HepG2 (cell line): ENCODE measurements at regions not wholly inside any gene's neighbourhood (a gene's known extent, or its start where the extent isn't known, plus 50 kb on each side); places are given as distances from the start of the nearest gene placed in this dataset.
A peak's percentile ranks its signal among the peaks of the same experiment; 100 is the strongest.
"Not testable (repeated sequence)": the region's sequence is repeated elsewhere in the genome, so short reads cannot be mapped to it uniquely, and the experiment has no call there.

Experiments
- ATAC-seq: fragments of 200-7000 bp; cut with Tn5 transposase; 3 replicates; pipeline ENCODE4 v1.9.1; 2020; ENCODE audit warnings: mild to moderate bottlenecking, moderate library complexity
- BruUV-seq: library from RNA; stranded (reverse); fragments of 400-500 nt; replicated peaks from 2 replicates; lab custom pipeline; 2021; lab: Mats Ljungman, UMichigan
- CTCF ChIA-PET: fragments of 300-600 bp; formaldehyde crosslinking; extraction: SDS; loops from one replicate; lab custom pipeline; 2021; ENCODE audit warnings: low total read pairs, inconsistent platforms, low intra/inter-chr PET ratio; lab: Yijun Ruan, JAX
- POLR2A ChIA-PET: fragments of 350-600 bp; sonication (Branson Sonifier 250); formaldehyde crosslinking; loops from one replicate; lab custom pipeline; 2020; ENCODE audit warnings: antibody characterized with exemption, inconsistent platforms; lab: Yijun Ruan, JAX
- DNase-seq: peaks from one replicate; pipeline ENCODE4 v3.0.0-alpha.2; 2015; ENCODE audit warnings: low spot score
- FAIRE-seq: peaks from 3 replicates; lab custom pipeline; 2011; peaks lifted over from hg19 to GRCh38; lab: Jason Lieb, UNC
- H2AFZ ChIP-seq: one replicate; pipeline ENCODE4 v1.6.1; 2011; ENCODE audit warnings: low read length, inconsistent platforms
- H3K27ac ChIP-seq: fragments of 300-600 bp; 3 replicates; pipeline ENCODE4 v1.8.0; 2011; ENCODE audit warnings: mixed run types, mild to moderate bottlenecking, mixed read lengths, low read length, inconsistent platforms; ENCODE audit not compliant: insufficient read depth; ENCODE audit errors: extremely low read length
- H3K27me3 ChIP-seq, 2 experiments: fragments of 200-600 bp in 1 of 2; 2 replicates in 1 of 2; 3 replicates in 1 of 2; pipeline versions ENCODE4 v1.6.0 to v1.8.0; 2011; ENCODE audit warnings: low read length in 2 of 2, mild to moderate bottlenecking in 2 of 2, moderate library complexity in 2 of 2, inconsistent platforms in 1 of 2; ENCODE audit not compliant: insufficient read depth in 2 of 2, control insufficient read depth in 1 of 2
- H3K36me3 ChIP-seq, 2 experiments: fragments of 200-600 bp in 1 of 2; replicated peaks in 1 of 2; 2 replicates in 1 of 2; 3 replicates in 1 of 2; pipeline versions ENCODE4 v1.5.1 to v1.8.0; 2011; ENCODE audit warnings: low read length in 2 of 2, inconsistent platforms in 1 of 2; ENCODE audit not compliant: insufficient read depth in 2 of 2, control insufficient read depth in 1 of 2
- H3K4me1 ChIP-seq: 2 replicates; pipeline ENCODE4 v1.5.1; 2012; ENCODE audit warnings: low read length, inconsistent platforms; ENCODE audit not compliant: insufficient read depth
- H3K4me2 ChIP-seq: 2 replicates; pipeline ENCODE4 v1.6.0; 2011; ENCODE audit warnings: low read depth, low read length, inconsistent platforms
- H3K4me3 ChIP-seq, 3 experiments: fragments of 200-600 bp in 1 of 3; sonication (generic), shearing (Covaris generic) in 1 of 3; replicated peaks in 1 of 3; 2 replicates each; pipeline ENCODE4 v1.5.1; 2011 to 2016; ENCODE audit warnings: low read length in 3 of 3, inconsistent platforms in 2 of 3, low read depth in 2 of 3, mild to moderate bottlenecking in 2 of 3, control low read depth in 1 of 3, mixed read lengths in 1 of 3; ENCODE audit not compliant: insufficient read depth in 1 of 3
- H3K79me2 ChIP-seq: one replicate; pipeline ENCODE4 v1.6.1; 2011; ENCODE audit warnings: low read length, inconsistent platforms; ENCODE audit not compliant: insufficient read depth
- H3K9ac ChIP-seq: 2 replicates; pipeline ENCODE4 v1.6.0; 2011; ENCODE audit warnings: mild to moderate bottlenecking, low read depth, low read length, inconsistent platforms; ENCODE audit not compliant: insufficient read depth
- H3K9me3 ChIP-seq: 2 replicates; pipeline ENCODE4 v1.5.1; 2012; ENCODE audit warnings: mild to moderate bottlenecking, low read length
- H4K20me1 ChIP-seq: 2 replicates; pipeline ENCODE4 v1.6.0; 2011; ENCODE audit warnings: inconsistent platforms, mild to moderate bottlenecking, low read length, moderate library complexity; ENCODE audit not compliant: insufficient read depth
- CREM ChIP-seq, 2 experiments: sonication (generic) in 1 of 2; formaldehyde crosslinking in 1 of 2; IDR thresholded peaks; 2 replicates each; pipeline versions ENCODE4 v1.4.0 to v1.6.1; 2016 to 2020; ENCODE audit warnings: antibody characterized with exemption in 1 of 2, mild to moderate bottlenecking in 1 of 2, missing genetic modification reagents in 1 of 2
- HIVEP1 ChIP-seq: sonication (generic); formaldehyde crosslinking; IDR thresholded peaks from 2 replicates; pipeline ENCODE4 v1.4.0; 2020; ENCODE audit warnings: mild to moderate bottlenecking, missing genetic modification reagents
- PHF21A ChIP-seq: sonication (generic); formaldehyde crosslinking; IDR thresholded peaks from 2 replicates; pipeline ENCODE4 v1.5.0; 2020; ENCODE audit warnings: mild to moderate bottlenecking, missing genetic modification reagents
- POGZ ChIP-seq: sonication (generic); formaldehyde crosslinking; IDR thresholded peaks from 2 replicates; pipeline ENCODE4 v1.4.0; 2020; ENCODE audit warnings: mild to moderate bottlenecking, missing genetic modification reagents
- SP4 ChIP-seq: sonication (generic); formaldehyde crosslinking; IDR thresholded peaks from 2 replicates; pipeline ENCODE4 v1.8.1; 2023; ENCODE audit warnings: mild to moderate bottlenecking, missing genetic modification reagents
- TBX2 ChIP-seq: sonication (generic); formaldehyde crosslinking; IDR thresholded peaks from 2 replicates; pipeline ENCODE4 v1.5.0; 2020; ENCODE audit warnings: missing genetic modification reagents, mild to moderate bottlenecking, borderline replicate concordance
- ZFY ChIP-seq: sonication (generic); formaldehyde crosslinking; IDR thresholded peaks from 2 replicates; pipeline ENCODE4 v1.4.0; 2020; ENCODE audit warnings: missing genetic modification reagents
- ZNF430 ChIP-seq: sonication (generic); formaldehyde crosslinking; IDR thresholded peaks from 2 replicates; pipeline ENCODE4 v1.9.0; 2021; ENCODE audit warnings: mild to moderate bottlenecking, missing genetic modification reagents
- ZNF660 ChIP-seq: sonication (generic); formaldehyde crosslinking; IDR thresholded peaks from 2 replicates; pipeline ENCODE4 v1.5.1; 2020; ENCODE audit warnings: mild to moderate bottlenecking, low read depth, missing genetic modification reagents, borderline replicate concordance
- ZNF720 ChIP-seq: sonication (generic); formaldehyde crosslinking; IDR thresholded peaks from 2 replicates; pipeline ENCODE4 v1.4.0; 2020; ENCODE audit warnings: missing genetic modification reagents
- ZNF749 ChIP-seq: sonication (generic); formaldehyde crosslinking; IDR thresholded peaks from 2 replicates; pipeline ENCODE4 v1.8.0; 2022; ENCODE audit warnings: mild to moderate bottlenecking, missing genetic modification reagents, moderate library complexity, borderline replicate concordance
- ZNF788 ChIP-seq: sonication (generic); formaldehyde crosslinking; IDR thresholded peaks from 2 replicates; pipeline ENCODE4 v1.5.0; 2020; ENCODE audit warnings: mild to moderate bottlenecking, missing genetic modification reagents, borderline replicate concordance
- ZSCAN30 ChIP-seq: sonication (generic); formaldehyde crosslinking; IDR thresholded peaks from 2 replicates; pipeline ENCODE4 v1.5.0; 2020; ENCODE audit warnings: mild to moderate bottlenecking, missing genetic modification reagents
- ZSCAN31 ChIP-seq: sonication (generic); formaldehyde crosslinking; IDR thresholded peaks from 2 replicates; pipeline ENCODE4 v1.5.0; 2020; ENCODE audit warnings: low read depth, mild to moderate bottlenecking, missing genetic modification reagents
- WGBS: methylation state at CpG from one replicate; pipeline ENCODE4 v1.1.6; 2017; ENCODE audit warnings: low lambda C conversion rate; 5-methylcytosine and 5-hydroxymethylcytosine counted together
- in situ Hi-C: cut with HindIII; loops from 2 replicates; pipeline ENCODE4 v1.10.0; 2017; ENCODE audit warnings: low pct_unique_long_range_greater_than_20kb; ENCODE audit not compliant: extremely low pct_ligation_motif_present
- intact Hi-C: fragments of 100-400 bp; cut with micrococcal nuclease; formaldehyde crosslinking; loops from one replicate; pipeline ENCODE4 v1.10.0; 2022; ENCODE audit not compliant: unreplicated experiment
- TF ChIP-seq, protein P1 (sequence below): sonication (generic); formaldehyde crosslinking; IDR thresholded peaks from 2 replicates; pipeline ENCODE4 v1.5.1; 2020; ENCODE audit warnings: missing genetic modification reagents, mild to moderate bottlenecking, borderline replicate concordance
- TF ChIP-seq, protein P2 (sequence below): sonication (generic); formaldehyde crosslinking; IDR thresholded peaks from 2 replicates; pipeline ENCODE4 v1.8.1; 2023; ENCODE audit warnings: mild to moderate bottlenecking, missing genetic modification reagents
- TF ChIP-seq, protein P3 (sequence below): conservative IDR thresholded peaks from 2 replicates; pipeline ENCODE4 v1.6.1; 2018; ENCODE audit warnings: missing genetic modification reagents

DNA sequence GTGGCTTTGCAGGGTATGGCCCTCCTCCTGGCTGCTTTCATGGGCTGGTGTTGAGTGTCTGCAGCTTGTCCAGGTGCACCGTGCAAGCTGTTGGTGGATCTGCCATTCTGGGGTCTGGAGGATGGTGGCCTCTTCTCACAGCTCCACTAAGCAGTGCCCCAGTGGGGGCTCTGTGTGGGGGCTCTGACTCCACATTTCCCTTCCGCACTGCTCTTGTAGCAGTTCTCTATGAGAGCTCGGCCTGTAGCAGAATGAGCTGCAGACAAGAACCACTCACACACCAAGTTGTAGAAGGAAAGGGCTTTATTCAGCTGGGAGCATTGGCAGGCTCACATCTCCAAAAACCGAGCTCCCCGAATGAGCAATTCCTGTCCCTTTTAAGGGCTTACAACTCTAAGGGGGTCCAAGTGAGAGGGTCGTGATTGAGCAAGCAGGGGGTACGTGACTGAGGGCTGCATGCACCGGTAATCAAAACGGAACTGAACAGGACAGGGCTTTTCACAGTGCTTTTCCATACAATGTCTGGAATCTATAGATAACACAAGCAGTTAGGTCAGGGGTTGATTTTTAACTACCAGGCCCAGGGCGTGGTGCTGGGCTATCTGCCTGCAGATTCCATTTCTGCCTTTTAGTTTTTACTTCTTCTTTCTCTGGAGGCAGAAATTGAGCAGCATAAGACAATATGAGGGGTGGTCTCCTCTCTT, 169.4 kb downstream of the MAIP1 start (continued):
- TF ChIP-seq, protein P1, sequence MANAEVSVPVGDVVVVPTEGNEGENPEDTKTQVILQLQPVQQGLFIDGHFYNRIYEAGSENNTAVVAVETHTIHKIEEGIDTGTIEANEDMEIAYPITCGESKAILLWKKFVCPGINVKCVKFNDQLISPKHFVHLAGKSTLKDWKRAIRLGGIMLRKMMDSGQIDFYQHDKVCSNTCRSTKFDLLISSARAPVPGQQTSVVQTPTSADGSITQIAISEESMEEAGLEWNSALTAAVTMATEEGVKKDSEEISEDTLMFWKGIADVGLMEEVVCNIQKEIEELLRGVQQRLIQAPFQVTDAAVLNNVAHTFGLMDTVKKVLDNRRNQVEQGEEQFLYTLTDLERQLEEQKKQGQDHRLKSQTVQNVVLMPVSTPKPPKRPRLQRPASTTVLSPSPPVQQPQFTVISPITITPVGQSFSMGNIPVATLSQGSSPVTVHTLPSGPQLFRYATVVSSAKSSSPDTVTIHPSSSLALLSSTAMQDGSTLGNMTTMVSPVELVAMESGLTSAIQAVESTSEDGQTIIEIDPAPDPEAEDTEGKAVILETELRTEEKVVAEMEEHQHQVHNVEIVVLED: peak; percentile 38; the same call in 1 of the 2 replicates
- TF ChIP-seq CREM (IDR thresholded peaks at IDR 0.05) (peak; percentile 32; the same call in 1 of the 2 replicates), POGZ (CRISPR knock-in tag) (0 out of 2 replicates have a peak, but pooled peaks have one; percentile 30), ZFY (CRISPR knock-in tag) (peak; percentile 54), ZNF788 (peak; percentile 44; the same call in 1 of the 2 replicates)
- TF ChIP-seq CREM (CRISPR knock-in tag; IDR thresholded peaks at IDR 0.05): not testable (repeated sequence)

DNA sequence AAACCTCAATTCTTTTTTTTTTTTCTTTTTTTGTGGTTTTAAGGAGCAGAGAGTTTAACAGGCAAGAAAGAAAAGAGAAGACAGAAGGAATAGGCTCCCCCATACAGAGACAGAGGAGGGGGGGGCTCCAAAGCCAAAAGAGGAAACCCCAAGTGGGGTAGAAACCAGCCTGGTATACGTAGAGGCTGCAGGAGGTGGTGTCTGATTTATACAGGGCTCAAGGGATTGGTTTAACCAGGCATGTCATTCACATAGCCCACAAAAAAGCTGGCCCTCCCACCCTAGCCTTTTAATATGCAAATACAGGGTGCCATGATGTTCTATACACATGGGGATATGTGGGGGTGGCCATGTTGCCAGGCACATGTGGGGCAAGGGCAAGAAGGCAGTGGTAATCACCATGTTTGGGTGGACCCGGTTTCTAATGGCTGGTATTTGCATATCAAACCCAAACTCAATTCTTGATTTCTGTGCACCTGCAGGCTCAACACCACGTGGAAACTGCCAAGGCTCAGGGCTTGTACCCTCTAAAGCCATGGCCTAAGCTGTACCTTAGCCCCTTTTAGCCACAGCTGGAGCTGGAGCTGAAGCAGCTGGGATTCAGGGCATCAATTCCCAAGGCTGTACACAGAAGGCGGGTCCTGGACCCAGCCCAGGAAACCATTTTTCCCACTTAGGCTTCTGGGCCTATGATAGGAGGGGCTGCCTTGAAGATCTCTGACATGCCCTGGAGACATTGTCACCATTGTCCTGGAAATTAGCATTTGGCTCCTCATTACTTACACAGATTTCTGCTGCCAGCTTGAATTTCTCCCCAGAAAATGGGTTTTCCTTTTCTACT, 170.3 kb downstream of the MAIP1 start:
- H3K27me3 ChIP-seq: no peaks in the 10 kb centered on the region
- FAIRE-seq (no peak), DNase-seq (no peak), ATAC-seq (peak; percentile 48)
- peak overlapping the region in 2 of 3 experiments; percentile 17 to 34; a peak in 2 of 6 replicates for H3K4me3 ChIP-seq
- H3K27ac ChIP-seq: peak overlapping the region; percentile 46
- POLR2A ChIA-PET: interaction anchor here (0.7 kb wide), 1 partner anchor 181 kb away, joined by 3 read pairs; the partner anchor contains the start of gene SPATS2L
- BruUV-seq: no TSS peak
- in situ Hi-C loops (no loop called here), intact Hi-C loops (loop anchor here (5.0 kb wide), 2 partner anchors 48 to 182 kb away; partner anchors contain the start of gene SPATS2L)
- WGBS: 72% methylated on average over 3 of the region's 4 CpGs
- no peaks in the 10 kb centered on the region for H3K9me3 ChIP-seq
- no peaks in the 10 kb centered on the region for H3K36me3 ChIP-seq
- peaks cover 72% of the 10 kb centered on the region for H3K4me1 ChIP-seq
- no peak overlapping the region for H2AFZ ChIP-seq
- no peaks in the 10 kb centered on the region for H4K20me1 ChIP-seq
- H3K4me2 ChIP-seq: peak overlapping the region; percentile 61
- H3K9ac ChIP-seq: no peak overlapping the region
- CTCF ChIA-PET: no interaction called here
- H3K79me2 ChIP-seq: no peaks in the 10 kb centered on the region
- TF ChIP-seq, protein P2, sequence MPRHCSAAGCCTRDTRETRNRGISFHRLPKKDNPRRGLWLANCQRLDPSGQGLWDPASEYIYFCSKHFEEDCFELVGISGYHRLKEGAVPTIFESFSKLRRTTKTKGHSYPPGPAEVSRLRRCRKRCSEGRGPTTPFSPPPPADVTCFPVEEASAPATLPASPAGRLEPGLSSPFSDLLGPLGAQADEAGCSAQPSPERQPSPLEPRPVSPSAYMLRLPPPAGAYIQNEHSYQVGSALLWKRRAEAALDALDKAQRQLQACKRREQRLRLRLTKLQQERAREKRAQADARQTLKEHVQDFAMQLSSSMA (CRISPR knock-in tag): 0 out of 2 replicates have a peak, but pooled peaks have one; percentile 32
- TF ChIP-seq ZNF749 (CRISPR knock-in tag) (0 out of 2 replicates have a peak, but pooled peaks have one; percentile 57), ZNF430 (CRISPR knock-in tag) (0 out of 2 replicates have a peak, but pooled peaks have one; percentile 54), ZNF720 (CRISPR knock-in tag) (0 out of 2 replicates have a peak, but pooled peaks have one; percentile 14), HIVEP1 (CRISPR knock-in tag) (0 out of 2 replicates have a peak, but pooled peaks have one; percentile 49), TBX2 (peak; percentile 47), PHF21A (CRISPR knock-in tag) (peak; percentile 57; the same call in 1 of the 2 replicates), ZSCAN30 (no peak), ZSCAN31 (CRISPR knock-in tag) (peak; percentile 72; the same call in 1 of the 2 replicates), ZNF660 (CRISPR knock-in tag) (no peak), SP4 (CRISPR knock-in tag) (peak; percentile 31; the same call in 1 of the 2 replicates)
- TF ChIP-seq, protein P3, sequence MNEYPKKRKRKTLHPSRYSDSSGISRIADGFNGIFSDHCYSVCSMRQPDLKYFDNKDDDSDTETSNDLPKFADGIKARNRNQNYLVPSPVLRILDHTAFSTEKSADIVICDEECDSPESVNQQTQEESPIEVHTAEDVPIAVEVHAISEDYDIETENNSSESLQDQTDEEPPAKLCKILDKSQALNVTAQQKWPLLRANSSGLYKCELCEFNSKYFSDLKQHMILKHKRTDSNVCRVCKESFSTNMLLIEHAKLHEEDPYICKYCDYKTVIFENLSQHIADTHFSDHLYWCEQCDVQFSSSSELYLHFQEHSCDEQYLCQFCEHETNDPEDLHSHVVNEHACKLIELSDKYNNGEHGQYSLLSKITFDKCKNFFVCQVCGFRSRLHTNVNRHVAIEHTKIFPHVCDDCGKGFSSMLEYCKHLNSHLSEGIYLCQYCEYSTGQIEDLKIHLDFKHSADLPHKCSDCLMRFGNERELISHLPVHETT (CRISPR knock-in tag): no peak
